ENCODE measurements at regions not wholly inside any gene's neighbourhood (a gene's known extent, or its start where the extent isn't known, plus 50 kb on each side); places are given as distances from the start of the nearest gene placed in this dataset.

DNA sequence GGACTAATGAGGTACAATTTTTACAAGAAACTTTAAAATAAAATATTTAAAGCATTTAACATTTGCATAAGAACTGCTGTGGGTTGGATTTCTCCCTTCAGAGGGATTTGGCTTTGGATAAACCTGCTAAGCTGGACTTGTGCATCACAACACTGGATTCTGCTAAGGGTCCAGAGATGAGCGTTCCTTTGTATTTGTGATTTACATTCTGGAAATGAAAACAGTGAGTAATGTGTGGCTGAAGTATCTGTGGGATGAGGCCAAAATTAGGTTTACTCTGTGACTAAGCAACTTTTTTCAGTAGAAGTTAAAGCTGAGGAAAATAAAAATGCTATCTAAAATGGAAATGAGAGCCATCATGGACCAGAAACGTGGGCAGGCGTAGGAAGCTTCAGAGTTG, 494.3 kb downstream of the EPM2A start:
- WGBS, 2 experiments (ENCODE audit: insufficient coverage in 2 of 2), result 92 to 100% methylated on average over 3 of the region's 3 CpGs
- no peak overlapping the region for H3K4me3 ChIP-seq (ENCODE audit: extremely low read depth, insufficient read depth, low read length, poor library complexity, severe bottlenecking)
- no peak overlapping the region for H3K27ac ChIP-seq (ENCODE audit: low read depth, low read length, severe bottlenecking)
- H3K9me3 ChIP-seq (ENCODE audit: control insufficient read depth, low read length), result no peaks in the 10 kb centered on the region
- no peaks in the 10 kb centered on the region for H3K4me1 ChIP-seq (ENCODE audit: control insufficient read depth, insufficient read depth, low read length, poor library complexity, severe bottlenecking)
- H3K36me3 ChIP-seq (ENCODE audit: control insufficient read depth, insufficient read depth, low read length), result no peaks in the 10 kb centered on the region

DNA sequence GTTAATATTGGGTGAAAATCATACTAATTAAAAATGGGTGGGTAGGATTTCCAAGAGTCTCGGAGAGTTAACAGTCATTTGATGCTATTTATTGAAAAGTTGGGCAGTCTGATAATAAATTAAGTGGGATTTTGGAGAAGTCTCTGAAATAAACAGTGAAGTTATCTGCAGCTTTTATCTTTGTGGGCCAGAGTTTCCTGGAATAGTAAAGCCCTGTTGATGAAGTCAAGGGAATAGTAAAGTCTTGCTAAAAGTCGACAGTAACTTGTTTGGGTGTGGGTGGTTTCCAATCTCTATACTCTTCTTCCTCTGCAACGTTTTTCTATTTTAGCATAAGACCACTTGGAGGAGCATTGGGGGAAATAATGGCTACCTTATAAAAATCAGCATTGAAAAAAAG, 493.6 kb downstream of the EPM2A start:
- no peak overlapping the region for H3K4me3 ChIP-seq (ENCODE audit: extremely low read depth, insufficient read depth, low read length, poor library complexity, severe bottlenecking)
- H3K36me3 ChIP-seq (ENCODE audit: control insufficient read depth, insufficient read depth, low read length), result no peaks in the 10 kb centered on the region
- 100% methylated on average over 1 of the region's 3 CpGs for whole genome bisulfite sequencing, 2 experiments (ENCODE audit: insufficient coverage in 2 of 2)
- no peaks in the 10 kb centered on the region for H3K9me3 ChIP-seq (ENCODE audit: control insufficient read depth, low read length)
- no peaks in the 10 kb centered on the region for H3K4me1 ChIP-seq (ENCODE audit: control insufficient read depth, insufficient read depth, low read length, poor library complexity, severe bottlenecking)
- H3K27ac ChIP-seq (ENCODE audit: low read depth, low read length, severe bottlenecking), result no peak overlapping the region

DNA sequence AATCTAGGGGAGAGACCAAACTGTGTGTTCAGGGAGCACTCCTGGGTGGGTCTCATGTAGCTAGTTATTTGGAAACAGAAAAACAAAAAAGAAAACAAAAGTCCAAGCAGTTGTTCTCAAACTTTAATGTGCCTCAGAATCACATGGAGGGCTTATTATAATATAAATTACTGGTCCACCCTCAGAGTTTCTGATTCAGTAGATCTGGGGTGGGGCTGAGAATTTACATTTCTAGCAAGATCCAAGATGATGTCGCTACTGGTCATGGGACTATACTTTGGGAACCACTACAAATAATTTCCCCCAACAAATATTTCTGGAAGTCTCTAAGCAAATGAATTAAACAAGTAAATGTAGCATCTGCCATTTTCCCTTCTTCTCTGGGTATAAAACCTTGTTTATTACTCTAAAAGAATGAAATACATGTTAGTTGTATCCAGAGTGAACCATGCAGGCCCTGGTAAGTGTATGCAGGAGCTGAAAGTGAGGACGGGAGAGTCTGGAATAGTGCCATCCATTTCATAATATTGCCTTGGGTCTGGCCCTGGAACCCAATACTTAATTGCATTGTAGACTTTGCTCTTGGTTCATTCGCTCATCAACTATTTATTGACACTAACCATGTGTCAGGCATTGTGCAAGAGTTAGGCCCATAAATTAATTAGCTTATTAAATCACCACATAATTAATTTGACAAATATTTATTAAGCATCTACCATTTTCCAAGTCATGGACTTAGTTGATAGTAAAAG, 490.8 kb downstream of the EPM2A start:
- H3K36me3 ChIP-seq (ENCODE audit: control insufficient read depth, insufficient read depth, low read length), result no peaks in the 10 kb centered on the region
- H3K9me3 ChIP-seq (ENCODE audit: control insufficient read depth, low read length), result peaks cover 4% of the 10 kb centered on the region
- no peak overlapping the region for H3K27ac ChIP-seq (ENCODE audit: low read depth, low read length, severe bottlenecking)
- H3K4me1 ChIP-seq (ENCODE audit: control insufficient read depth, insufficient read depth, low read length, poor library complexity, severe bottlenecking), result peaks cover 5% of the 10 kb centered on the region
- WGBS, 2 experiments (ENCODE audit: insufficient coverage in 2 of 2), result 97 to 100% methylated on average over 1 to 2 of the region's 3 CpGs
- H3K4me3 ChIP-seq (ENCODE audit: extremely low read depth, insufficient read depth, low read length, poor library complexity, severe bottlenecking), result no peak overlapping the region

DNA sequence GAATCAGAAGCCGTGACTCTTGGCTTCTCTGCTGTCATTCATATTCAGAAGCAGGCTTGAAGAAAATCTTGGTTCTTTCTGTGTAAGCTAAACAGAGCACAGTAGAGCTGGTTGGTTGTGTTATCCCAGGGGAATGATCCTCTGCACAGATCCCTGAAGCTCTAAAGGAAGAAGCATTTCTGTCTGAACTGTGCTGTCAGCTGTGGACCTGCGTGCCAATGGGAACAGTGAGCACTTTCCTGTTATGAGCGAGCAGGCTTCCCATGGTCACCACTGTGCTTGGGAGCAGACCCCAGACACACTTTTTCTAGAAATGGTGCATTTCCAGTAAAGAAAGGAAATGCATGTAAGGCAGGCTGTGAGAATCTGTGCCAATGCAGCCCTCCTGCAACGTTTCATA, 490.2 kb downstream of the EPM2A start:
- H3K4me1 ChIP-seq (ENCODE audit: control insufficient read depth, insufficient read depth, low read length, poor library complexity, severe bottlenecking), result peaks cover 5% of the 10 kb centered on the region
- no peak overlapping the region for H3K27ac ChIP-seq (ENCODE audit: low read depth, low read length, severe bottlenecking)
- WGBS, 2 experiments (ENCODE audit: insufficient coverage in 2 of 2), result 81 to 93% methylated on average over 3 of the region's 4 CpGs
- no peaks in the 10 kb centered on the region for H3K36me3 ChIP-seq (ENCODE audit: control insufficient read depth, insufficient read depth, low read length)
- H3K4me3 ChIP-seq (ENCODE audit: extremely low read depth, insufficient read depth, low read length, poor library complexity, severe bottlenecking), result no peak overlapping the region
- peaks cover 4% of the 10 kb centered on the region for H3K9me3 ChIP-seq (ENCODE audit: control insufficient read depth, low read length)

DNA sequence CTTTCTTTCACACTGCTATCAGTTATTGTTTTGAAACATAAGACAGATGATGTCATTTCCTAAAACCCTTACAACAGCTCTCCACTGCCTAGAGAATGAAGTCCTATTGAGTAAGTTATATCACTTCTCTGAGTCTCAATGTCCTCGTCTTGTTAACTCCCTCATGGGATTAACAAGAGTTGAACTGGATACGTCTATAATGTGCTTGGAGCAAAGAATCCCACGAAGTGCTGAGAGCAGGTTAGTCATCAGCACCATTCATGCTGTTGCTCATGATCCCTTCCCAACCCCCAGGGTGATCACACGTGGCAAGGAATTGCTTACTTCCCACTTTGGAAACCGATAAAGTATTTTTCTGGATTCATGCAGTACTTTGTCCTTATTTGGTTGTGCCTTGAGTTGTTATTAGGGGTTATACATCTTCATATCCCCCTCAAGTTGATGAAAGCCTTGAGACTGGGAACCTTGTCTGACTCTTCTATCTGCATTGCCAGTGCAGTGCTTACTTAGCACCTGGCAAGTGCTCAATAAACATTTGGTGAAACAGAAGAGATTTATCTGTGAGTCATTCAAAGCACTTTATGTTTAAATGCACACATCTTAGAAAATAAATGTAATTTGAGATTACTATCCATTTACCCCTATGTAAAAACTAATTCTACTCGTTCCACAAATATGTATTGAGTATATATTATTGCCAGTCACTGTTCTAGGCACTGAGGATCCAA, 487.5 kb downstream of the EPM2A start:
- Histone ChIP-seq H3K27ac (ENCODE audit: low read depth, low read length, severe bottlenecking) (no peak overlapping the region), H3K9me3 (ENCODE audit: control insufficient read depth, low read length) (peaks cover 4% of the 10 kb centered on the region), H3K36me3 (ENCODE audit: control insufficient read depth, insufficient read depth, low read length) (no peaks in the 10 kb centered on the region), H3K4me3 (ENCODE audit: extremely low read depth, insufficient read depth, low read length, poor library complexity, severe bottlenecking) (no peak overlapping the region), H3K4me1 (ENCODE audit: control insufficient read depth, insufficient read depth, low read length, poor library complexity, severe bottlenecking) (peaks cover 5% of the 10 kb centered on the region)
- 77 to 81% methylated on average over 2 to 3 of the region's 6 CpGs for WGBS, 2 experiments (ENCODE audit: insufficient coverage in 2 of 2)

DNA sequence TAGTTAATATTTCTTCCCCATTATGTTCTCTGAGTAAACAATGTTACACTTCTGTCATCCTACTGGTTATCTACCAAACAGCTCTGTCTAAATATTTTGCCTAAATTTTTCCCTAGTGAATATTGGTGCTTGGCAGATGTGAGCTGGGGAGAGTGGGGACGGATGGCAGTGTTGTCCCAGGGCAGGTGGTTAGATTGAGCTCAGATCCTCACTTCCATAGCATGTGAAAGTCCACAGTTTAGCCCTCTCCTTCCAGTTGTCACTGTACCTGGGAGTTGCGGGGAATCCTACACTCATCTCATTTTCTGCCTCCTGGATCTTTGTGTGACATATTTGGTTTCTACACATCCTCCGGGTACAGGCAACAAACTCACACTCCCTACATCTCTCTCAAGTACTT, 484.9 kb downstream of the EPM2A start:
- Histone ChIP-seq H3K27ac (ENCODE audit: low read depth, low read length, severe bottlenecking) (no peak overlapping the region), H3K9me3 (ENCODE audit: control insufficient read depth, low read length) (peaks cover 4% of the 10 kb centered on the region), H3K36me3 (ENCODE audit: control insufficient read depth, insufficient read depth, low read length) (no peaks in the 10 kb centered on the region), H3K4me1 (ENCODE audit: control insufficient read depth, insufficient read depth, low read length, poor library complexity, severe bottlenecking) (peaks cover 5% of the 10 kb centered on the region), H3K4me3 (ENCODE audit: extremely low read depth, insufficient read depth, low read length, poor library complexity, severe bottlenecking) (no peak overlapping the region)
- 100% methylated on average over 1 to 2 of the region's 3 CpGs for WGBS, 2 experiments (ENCODE audit: insufficient coverage in 2 of 2)

DNA sequence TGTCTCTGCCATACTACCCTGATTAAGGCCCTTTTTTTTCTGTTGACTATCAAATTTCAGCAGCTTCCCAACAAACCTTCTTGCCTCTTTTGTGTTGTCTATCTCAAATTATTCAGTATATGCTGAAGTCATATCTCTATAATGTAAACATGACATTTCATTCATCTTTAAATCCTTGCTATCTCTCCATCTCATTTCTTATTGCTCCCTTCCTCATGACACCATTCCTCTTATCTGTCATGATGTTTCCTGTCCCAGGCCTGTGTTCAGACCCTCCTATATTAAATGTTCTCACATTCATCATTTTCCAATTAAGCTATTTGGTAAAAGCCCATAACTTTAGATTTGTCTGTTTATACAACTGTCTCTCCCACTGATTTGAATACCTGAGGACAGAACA, 482.6 kb downstream of the EPM2A start:
- no peaks in the 10 kb centered on the region for H3K36me3 ChIP-seq (ENCODE audit: control insufficient read depth, insufficient read depth, low read length)
- H3K4me1 ChIP-seq (ENCODE audit: control insufficient read depth, insufficient read depth, low read length, poor library complexity, severe bottlenecking), result peaks cover under 1% of the 10 kb centered on the region
- no peak overlapping the region for H3K27ac ChIP-seq (ENCODE audit: low read depth, low read length, severe bottlenecking)
- H3K4me3 ChIP-seq (ENCODE audit: extremely low read depth, insufficient read depth, low read length, poor library complexity, severe bottlenecking), result no peak overlapping the region
- H3K9me3 ChIP-seq (ENCODE audit: control insufficient read depth, low read length), result peaks cover 4% of the 10 kb centered on the region

DNA sequence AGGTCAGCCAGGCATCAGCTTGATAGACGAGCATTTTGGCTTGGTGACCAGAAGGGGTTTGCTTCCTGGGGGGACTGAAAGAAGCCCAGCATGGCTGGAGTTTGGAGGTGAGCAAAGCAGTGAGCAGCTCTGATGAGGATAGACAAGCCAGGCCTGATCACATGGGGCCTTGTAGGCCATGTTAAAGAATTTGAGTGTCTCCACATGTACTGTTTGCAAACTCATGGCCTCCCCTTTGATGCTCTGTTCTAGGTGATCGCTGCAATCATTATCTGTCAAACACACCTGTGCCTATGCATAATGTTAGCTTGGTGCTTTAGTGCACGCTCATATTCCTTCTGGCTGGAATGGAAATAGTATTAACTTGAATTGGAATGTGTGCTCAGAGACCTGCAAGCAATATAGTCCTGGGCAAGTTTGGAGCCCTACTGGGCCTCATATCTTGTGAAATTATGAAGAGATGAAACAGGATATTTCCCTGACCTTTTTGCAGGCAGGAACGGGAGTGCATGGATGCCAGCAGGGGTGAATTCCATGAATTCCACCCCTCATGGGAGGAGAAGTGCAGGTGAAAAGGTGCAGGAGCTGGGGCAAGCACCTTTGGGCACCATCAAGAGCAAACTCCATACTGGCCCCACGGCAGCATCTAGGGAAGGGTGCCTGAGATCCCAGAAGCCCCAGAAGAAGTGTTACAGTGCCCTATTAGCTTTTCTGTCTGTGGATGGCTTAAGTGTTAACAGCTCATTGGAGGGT, 480.5 kb downstream of the EPM2A start:
- WGBS, 2 experiments (ENCODE audit: insufficient coverage in 2 of 2), result 75 to 88% methylated on average over 3 to 4 of the region's 5 CpGs

DNA sequence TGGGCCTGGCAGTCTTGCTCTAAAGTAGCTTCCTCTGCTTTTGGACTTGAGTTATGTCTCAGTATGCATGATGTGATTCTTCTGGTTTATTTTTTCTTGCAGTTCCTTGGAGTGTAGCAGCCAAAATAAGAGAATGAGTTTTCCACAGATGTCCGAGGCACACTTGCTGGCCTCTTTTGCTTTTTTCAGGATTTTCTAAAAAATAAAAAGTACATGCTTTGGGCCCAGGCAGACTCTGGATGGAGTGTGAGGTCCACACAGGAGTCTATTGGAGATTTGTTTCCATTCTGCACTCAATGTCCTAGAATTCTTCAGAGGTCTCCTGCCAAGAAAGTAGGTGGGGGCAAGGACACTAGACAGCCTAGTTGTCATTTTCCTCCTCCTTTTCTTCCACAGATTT, 477.6 kb downstream of the EPM2A start:
- Histone ChIP-seq H3K4me3 (ENCODE audit: extremely low read depth, insufficient read depth, low read length, poor library complexity, severe bottlenecking) (no peak overlapping the region), H3K9me3 (ENCODE audit: control insufficient read depth, low read length) (no peaks in the 10 kb centered on the region), H3K36me3 (ENCODE audit: control insufficient read depth, insufficient read depth, low read length) (no peaks in the 10 kb centered on the region), H3K27ac (ENCODE audit: low read depth, low read length, severe bottlenecking) (no peak overlapping the region), H3K4me1 (ENCODE audit: control insufficient read depth, insufficient read depth, low read length, poor library complexity, severe bottlenecking) (no peaks in the 10 kb centered on the region)
- 88 to 100% methylated on average over 1 of the region's 1 CpG for WGBS, 2 experiments (ENCODE audit: insufficient coverage in 2 of 2)

More for the DNA sequence above, 480.5 kb downstream of the EPM2A start:
- H3K4me3 ChIP-seq (ENCODE audit: extremely low read depth, insufficient read depth, low read length, poor library complexity, severe bottlenecking), result no peak overlapping the region
- no peaks in the 10 kb centered on the region for H3K9me3 ChIP-seq (ENCODE audit: control insufficient read depth, low read length)
- no peak overlapping the region for H3K27ac ChIP-seq (ENCODE audit: low read depth, low read length, severe bottlenecking)
- H3K4me1 ChIP-seq (ENCODE audit: control insufficient read depth, insufficient read depth, low read length, poor library complexity, severe bottlenecking), result no peaks in the 10 kb centered on the region
- no peaks in the 10 kb centered on the region for H3K36me3 ChIP-seq (ENCODE audit: control insufficient read depth, insufficient read depth, low read length)

DNA sequence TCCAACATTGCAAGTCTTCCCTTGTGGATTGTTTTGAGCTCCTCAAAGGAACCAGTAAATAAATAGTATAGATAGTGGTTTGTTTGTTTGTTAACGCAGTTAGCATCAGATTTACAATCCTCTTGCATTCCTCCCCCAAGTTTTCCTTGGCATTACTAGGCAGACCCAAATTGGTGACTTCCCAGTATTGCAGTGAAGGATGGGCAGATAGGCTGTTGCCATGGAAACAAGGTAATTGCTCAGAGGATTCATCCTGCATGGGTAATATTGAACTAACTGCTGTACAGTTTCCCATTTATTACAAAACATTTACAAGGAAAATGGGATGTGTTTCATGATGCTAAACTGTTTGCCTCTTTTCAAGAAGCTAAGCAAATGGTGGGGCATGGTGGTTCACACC, 477.2 kb downstream of the EPM2A start:
- H3K4me1 ChIP-seq (ENCODE audit: control insufficient read depth, insufficient read depth, low read length, poor library complexity, severe bottlenecking), result no peaks in the 10 kb centered on the region
- H3K4me3 ChIP-seq (ENCODE audit: extremely low read depth, insufficient read depth, low read length, poor library complexity, severe bottlenecking), result no peak overlapping the region
- WGBS, 2 experiments (ENCODE audit: insufficient coverage in 2 of 2), result no CpG with 5 or more reads among the region's 1 CpG
- H3K9me3 ChIP-seq (ENCODE audit: control insufficient read depth, low read length), result no peaks in the 10 kb centered on the region
- H3K27ac ChIP-seq (ENCODE audit: low read depth, low read length, severe bottlenecking), result no peak overlapping the region
- H3K36me3 ChIP-seq (ENCODE audit: control insufficient read depth, insufficient read depth, low read length), result no peaks in the 10 kb centered on the region
